AG20443 (cell line): ENCODE measurements at regions not wholly inside any gene's neighbourhood (a gene's known extent, or its start where the extent isn't known, plus 50 kb on each side); places are given as distances from the start of the nearest gene placed in this dataset.

ENCODE experiments used
- DNase-seq: peaks from one replicate; pipeline ENCODE4 v3.0.0; 2012; ENCODE audit warnings: low spot score, mixed read lengths

- no peak for DNase-seq
Observed at GRCh38 chr4:22957774-22958309, 265.1 kb downstream of the GBA3 start.

- DNase-seq: no peak
Observed at GRCh38 chr4:22949161-22949855, 256.6 kb downstream of the GBA3 start.

DNA sequence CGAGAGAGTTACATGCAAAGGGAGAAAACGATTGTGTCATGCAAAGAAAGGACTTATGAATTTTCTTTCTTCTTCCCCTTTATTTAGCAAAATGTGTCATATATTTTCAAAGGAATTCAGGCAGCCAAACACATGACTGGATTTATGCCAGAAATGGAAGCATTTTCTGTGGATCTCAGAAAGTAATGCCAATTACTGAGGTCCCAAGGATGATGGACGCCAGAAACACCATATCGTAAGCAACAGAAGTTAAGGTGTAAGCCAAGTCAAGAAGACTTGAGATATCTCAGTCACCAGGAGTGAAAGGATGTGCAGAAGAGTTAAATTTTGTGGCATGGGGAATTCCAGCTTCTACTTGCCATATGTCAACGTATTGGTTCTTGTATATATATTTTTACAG lies 255.1 kb downstream of the GBA3 start:
- no peak for DNase-seq

GRCh38 chr4:22942920-22943559 lies 250.3 kb downstream of the GBA3 start:
- no peak for DNase-seq

DNA sequence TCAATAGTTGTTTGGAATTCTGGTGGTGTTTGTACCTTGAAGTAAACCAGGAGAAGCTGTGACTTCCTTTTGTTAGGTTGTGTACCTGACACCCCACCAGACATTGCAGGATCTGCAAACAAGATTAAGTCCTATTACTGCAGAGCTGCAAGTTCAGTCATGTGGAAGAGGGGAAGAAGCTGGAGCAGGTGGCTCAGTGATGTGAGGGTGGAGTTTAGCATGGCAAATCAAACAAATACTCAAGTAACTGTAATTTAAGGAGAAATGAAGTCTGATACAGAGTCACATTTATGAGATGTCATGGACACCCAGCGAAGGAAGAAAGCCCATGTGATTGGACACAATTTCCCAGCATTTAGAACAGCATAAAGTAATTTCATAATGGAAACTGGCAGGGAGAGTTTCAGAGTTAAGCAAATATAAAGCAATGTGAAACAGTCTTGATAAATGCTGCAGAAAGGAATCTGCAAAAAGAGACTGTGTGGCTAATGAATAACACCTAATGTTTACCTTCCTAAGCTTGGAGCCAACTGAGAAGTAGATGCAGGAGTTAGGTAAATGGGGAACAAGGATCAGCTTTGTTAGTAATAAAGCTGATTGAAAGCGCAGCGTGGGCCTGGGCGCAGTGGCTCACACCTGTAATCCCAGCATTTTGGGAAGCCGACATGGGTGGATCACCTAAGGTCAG lies 249.1 kb downstream of the GBA3 start:
- no peak for DNase-seq

- no peak for DNase-seq
Observed at GRCh38 chr4:22932326-22932725, 239.6 kb downstream of the GBA3 start.

DNA sequence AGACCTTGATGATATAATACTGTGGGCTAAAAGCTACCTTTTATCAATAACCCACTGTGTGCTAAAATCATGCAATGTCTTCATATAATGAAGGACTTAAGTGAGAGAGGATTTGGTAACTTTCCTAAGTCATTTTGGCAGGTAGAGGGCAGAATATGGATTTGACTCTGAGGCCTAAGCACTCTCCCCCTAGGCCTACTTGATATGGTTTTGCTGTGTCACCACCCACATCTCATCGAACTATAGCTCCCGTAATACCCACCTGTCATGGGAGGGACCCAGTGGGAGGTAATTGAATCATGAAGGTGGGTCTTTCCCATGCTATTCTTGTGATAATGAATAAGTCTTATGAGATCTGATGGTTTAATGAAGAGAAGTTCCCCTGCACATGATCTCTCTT lies 229.7 kb downstream of the GBA3 start:
- DNase-seq: no peak

DNA sequence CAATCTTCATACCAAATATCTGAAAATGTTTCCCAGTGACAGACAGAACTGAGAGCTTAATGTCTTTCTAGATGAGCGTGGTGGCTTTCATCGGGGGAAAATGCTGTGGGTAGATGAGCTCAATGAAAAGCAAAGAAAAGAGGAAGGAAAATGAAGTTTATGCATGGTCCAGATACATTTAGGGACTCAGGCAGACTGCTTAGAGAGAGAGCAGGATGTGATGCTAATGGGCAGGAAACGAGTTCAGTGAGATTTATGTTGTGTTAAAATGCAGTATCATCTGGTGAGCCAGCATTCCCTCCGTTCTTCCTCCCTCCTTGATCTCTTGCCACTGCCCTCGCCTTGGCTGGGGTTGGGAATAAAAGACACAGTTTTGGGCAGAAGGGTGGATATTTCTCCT lies 229.2 kb downstream of the GBA3 start:
- DNase-seq: no peak

- DNase-seq: no peak
Observed at GRCh38 chr4:22911285-22911684, 218.5 kb downstream of the GBA3 start.

DNA sequence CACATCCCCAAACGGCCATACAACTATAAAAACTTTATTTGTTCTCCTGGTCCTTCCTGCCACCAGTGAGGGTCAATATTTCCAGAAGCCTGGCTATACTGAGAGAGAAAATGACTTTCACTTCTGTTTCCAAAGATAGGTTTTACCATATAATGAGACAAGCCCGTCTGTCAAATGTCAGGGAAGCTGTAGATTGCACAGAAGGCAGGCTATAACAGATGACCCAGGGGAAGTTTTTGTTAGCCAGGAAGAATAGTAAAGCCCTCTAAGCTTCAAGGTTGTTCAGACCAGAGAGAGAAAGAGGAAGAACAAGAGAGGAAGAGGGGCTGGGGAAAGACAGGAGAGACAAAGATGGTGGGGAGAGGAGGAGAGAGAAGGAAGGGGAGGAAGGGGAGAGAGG lies 217.5 kb downstream of the GBA3 start:
- DNase-seq: no peak

- no peak for DNase-seq
Observed at GRCh38 chr4:22906045-22906444, 213.3 kb downstream of the GBA3 start.

GRCh38 chr4:22903913-22904312 lies 211.2 kb downstream of the GBA3 start:
- DNase-seq: no peak

DNA sequence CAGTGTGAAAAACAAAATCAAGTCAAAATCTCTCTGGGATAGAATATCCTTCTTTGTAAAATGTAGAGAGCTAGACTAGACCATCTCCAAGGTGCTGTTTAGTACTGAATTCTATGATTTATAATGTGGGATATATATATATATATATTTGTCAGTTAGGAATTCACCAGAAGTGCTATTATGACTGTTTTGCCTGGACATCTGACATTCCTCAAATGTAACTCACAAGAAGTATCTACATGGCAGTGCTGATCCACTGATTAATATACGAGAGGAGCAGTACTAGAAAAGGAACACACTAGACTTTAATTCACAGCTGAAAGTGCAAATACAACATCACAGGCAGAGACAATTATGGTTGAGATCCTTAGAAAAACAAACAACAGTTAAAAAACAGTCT lies 208.9 kb downstream of the GBA3 start:
- DNase-seq: no peak

DNA sequence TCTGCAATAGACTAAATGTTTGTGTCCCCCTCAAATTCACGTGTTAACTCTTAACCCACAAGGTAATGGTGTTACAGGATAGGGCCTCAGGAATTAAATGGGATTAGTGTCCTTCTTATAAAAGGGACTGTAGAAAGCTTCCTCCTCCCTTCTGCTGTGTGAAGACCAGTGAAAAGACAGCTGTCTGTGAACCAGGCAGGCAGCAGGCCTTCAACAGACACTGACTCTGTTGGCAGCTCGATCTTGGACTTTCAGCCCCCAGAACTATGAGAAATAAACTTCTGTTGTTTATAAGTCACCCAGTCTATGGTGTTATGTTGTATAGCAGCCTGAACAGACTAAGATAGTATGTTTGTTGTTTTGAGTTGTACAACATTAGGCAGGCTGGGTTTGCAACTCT lies 208.1 kb downstream of the GBA3 start:
- DNase-seq: no peak

DNA sequence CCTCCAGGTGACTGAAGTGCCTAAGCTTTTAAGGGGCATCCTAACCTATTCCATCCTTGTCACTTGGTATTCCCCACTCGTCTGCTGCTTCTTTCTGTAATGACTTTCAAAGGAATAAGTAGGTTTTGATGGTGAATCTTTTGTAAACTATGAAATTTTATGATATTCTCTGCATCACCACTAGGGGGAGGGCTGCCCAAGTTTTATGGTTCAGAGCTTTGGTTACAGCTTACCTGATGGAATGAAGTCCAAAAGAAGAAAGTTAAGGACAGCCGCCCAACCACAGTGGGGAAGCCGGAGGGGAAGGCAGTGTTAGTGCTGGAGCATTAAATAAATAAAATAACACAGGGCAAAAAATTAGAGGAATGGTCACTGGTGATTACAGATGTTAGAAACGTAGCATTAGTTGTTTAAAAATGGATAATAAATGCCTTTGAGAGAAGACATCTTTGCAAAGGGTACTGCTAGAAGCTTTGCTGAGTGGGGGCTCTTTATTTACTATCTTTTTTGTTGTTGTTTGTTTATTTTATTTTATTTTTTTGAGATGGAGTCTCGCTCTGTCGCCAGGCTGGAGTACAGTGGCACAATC lies 204.9 kb downstream of the GBA3 start:
- peak; percentile 48 for DNase-seq

DNA sequence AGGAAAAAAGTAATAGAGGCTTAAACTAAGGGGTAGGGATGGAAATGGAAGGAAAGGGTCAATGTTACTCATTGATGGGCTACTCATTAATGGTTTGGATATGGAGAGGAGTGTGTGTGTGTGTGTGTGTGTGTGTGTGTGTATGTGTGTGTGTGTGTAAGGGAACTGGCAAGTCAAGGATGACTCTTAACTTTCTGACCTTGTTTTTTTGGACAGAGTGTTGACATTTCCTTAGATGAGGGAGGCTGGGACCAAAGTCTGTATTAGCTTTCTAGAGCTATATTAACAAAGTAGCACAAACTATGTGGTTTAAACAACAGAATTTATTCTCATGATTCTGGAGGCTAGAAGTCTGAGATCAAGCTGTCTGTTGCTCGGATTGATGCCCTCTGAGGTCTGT lies 202.7 kb downstream of the GBA3 start:
- DNase-seq: no peak

- DNase-seq: no peak
Observed at GRCh38 chr4:22884157-22884556, 191.4 kb downstream of the GBA3 start.

DNA sequence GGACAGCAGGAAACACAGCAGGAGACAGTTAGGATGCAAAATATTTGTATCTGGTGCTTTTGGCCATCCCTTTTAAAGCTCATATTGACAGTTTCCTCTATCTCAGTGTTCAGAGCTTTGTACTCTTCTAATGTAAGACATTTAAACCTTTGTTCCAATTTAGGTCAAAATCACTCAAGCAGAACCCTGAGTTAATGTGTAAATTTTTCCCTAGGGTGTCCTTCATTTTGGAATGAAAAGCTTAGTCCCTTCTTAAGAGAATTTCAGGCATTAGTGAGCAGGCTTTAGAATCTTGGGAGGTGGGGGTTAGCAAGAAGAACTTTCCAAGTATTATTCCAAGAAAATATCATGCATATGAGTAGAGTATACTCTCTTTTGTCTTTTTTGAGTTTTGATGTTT lies 188.7 kb downstream of the GBA3 start:
- DNase-seq: no peak

DNA sequence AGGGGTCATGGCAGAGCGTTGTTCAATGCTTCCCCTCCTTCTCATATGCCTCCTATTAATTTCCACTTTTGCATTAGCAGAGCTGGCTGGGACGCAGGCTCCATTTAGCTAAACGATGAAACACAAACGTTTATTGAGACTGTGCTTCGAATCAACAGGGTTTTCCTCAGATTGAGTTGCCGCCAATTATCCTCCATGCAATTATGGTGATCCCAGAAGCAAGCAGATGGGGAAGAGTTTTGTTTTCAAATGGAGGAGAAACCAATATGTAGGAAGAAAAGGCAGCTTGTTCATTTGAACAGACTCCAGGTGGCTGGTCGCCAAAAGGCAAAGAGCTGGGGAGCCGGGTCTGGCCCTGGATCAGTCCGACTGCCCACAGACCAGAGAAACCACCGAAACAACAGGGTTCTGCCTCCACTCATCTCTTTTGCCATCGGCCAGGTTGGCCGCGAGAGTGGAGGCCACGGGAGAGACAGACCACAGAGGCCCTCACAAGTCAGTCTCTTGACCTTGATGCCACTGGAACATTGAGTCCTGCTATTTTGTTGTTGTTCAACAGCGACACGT lies 184.8 kb downstream of the GBA3 start:
- no peak for DNase-seq

DNA sequence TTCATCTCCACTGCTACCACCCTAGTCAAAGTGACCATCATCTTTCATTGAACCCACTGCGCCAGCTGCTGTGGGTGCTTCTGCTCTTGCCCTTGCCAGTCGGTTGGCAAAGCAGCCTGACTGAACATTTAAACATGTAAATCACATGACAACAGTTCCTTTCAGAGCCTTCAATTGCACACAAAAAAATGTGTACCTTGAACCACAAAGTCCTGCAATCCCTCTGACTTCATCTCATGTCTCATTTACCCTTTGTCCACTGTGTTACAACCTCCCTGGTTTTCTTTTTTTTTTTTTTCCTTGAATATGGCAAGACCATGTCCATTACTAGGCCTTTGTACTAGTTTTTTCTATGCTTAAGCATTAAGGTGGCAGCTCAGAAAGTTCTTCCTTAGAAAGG lies 183.5 kb downstream of the GBA3 start:
- DNase-seq: no peak

DNA sequence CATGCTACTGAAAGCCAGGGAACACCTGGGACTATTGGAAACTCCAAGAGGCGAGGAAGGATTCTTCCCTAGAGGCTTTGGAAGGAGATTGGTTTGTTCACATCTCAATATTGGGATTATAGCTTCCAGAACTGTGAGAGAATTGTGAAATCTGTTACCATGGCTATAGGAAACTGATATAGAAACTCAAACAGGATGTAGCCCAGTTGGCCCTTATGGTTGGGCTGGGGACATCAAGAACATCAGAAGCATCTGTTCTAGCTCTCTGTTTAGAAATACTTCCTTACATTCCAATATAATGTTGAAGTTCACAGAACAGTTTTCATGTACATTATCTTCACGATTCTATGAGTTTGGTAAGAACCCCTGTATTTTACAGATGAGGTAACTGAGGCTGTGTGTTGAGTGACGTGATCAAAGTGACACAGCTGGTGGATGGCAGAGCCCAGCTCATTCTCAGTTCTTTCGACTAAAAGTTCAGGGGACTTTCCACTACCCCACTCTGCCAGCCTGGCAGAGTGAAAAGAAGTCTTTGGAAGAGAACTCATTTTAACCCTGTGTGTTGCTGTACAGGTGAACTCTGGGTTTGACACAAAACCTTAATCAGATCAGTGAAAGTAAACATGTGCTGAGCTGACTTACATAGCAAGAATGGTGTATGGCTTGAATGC lies 183.0 kb downstream of the GBA3 start:
- no peak for DNase-seq

DNA sequence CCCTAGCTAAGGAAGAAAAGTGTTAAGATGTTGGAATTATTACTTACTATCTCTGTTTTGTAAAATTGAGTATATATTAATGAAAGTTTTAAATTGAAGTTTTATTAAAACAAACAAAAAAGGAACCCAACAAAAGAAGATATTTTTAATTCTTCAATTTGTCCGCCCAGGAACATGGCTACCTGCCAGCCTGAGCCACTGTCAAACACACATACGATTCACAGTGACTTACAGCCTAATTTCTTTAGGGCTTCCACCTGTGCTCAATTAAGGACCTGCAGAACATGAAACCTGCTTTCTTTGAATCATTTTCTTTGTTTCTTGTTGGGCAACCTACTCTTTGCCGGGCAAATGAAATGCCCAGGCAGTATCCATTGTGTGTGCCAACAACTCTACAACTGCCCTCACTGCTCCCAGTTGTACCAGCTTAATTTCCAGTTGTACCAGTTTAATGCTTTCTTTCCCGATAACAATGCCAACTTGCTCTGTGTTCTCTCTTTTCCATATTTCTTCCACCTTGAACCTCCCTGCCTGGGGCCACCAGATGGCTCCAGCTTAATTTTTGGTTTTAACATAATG lies 181.7 kb downstream of the GBA3 start:
- no peak for DNase-seq
